Erythroblast (primary cell): ENCODE measurements at regions not wholly inside any gene's neighbourhood (a gene's known extent, or its start where the extent isn't known, plus 50 kb on each side); places are given as distances from the start of the nearest gene placed in this dataset.

ENCODE experiments used
- GATA1 ChIP-seq: IDR thresholded peaks from 2 replicates; pipeline ENCODE4 v1.6.1; 2011; ENCODE audit warnings: low read depth, mild to moderate bottlenecking, control low read depth, low read length, moderate library complexity
- POLR2A ChIP-seq: IDR thresholded peaks from 2 replicates; pipeline ENCODE4 v1.6.1; 2011; ENCODE audit warnings: mild to moderate bottlenecking, low read length

DNA sequence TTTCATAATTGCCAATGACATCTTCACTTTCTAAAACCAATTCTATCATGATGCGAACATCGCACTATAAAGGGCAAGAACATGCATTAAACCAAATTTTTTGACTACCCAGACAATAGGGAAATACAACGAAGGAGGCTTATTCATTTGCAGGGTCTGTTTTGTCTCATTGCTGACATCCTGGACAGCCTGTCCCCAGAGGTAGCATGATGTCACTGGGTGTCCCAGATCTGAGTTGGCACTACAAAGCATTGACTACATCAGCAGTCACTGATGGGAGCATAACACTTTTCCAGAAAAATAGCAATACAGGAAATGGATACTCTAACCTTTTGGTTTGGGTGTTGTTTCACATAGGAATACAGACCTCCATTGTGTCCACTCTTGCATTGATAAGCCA is 180.3 kb downstream of the TMEM182 start:
- TF ChIP-seq POLR2A (no peak), GATA1 (no peak)
